ENCODE measurements at regions not wholly inside any gene's neighbourhood (a gene's known extent, or its start where the extent isn't known, plus 50 kb on each side); places are given as distances from the start of the nearest gene placed in this dataset.
A peak's percentile ranks its signal among the peaks of the same experiment; 100 is the strongest.

- no peak for DNase-seq
Observed at GRCh38 chr13:47159853-47160550, 263.1 kb upstream of the HTR2A start.

GRCh38 chr13:47158593-47158992 lies 261.7 kb upstream of the HTR2A start:
- peak; percentile 46 for DNase-seq

DNA sequence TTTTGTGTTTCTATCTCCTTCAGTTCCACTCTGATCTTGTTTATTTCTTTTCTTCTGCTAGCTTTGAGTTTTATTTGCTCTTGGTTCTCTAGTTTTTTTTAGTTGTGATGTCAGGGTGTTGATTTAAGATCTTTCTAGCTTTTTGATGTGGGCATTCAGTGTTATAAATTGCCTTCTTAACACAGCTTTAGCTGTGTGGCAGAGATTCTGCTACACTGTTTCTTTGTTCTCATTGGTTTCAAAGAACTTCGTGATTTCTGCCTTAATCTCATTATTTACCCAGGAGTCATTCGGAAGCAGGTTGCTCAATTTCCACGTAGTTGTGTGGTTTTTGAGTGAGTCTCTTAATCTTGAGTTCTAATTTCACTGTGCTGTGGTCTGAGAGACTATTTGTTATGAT lies 251.7 kb upstream of the HTR2A start:
- DNase-seq: peak; percentile 10

- DNase-seq: no peak
Observed at GRCh38 chr13:47147812-47148119, 250.9 kb upstream of the HTR2A start.

DNA sequence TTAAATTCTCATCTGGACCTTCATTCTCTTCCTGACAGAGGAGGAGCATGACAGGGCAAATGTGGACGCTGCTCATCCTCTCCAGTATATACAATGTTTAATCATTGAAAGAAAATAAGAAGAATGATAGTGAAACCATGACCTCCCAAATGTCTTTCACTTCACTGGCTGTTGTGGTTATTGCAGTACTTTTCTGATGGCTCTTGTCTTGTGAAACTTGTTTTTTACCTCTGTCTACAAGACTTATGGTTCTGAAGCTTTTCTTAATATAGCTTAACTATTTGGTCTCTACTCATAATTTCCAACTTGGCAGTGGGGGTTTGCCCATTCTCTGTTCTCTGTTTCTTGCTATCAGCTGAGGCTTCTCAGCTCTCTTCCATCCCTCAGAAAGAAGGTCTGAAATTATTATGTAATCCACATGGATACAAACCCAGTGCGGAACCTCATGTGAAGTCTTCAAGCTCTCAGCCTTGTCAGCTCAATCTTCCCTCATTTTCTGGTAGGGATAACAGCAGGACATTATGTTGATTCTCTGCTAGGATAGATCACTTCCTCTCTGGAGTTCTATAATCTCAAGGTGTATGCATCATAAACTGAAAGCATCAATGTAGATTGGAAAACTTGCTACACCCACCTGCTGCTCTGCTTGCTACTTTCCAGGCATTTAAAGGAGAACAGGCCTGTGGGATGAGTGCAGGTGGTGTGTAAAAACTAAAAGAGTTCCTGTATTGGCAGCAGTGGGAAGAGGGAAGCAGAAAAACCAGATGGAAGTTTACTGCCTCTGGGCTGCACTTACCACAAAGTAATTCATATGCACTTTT lies 250.3 kb upstream of the HTR2A start:
- DNase-seq: no peak

- DNase-seq: no peak
Observed at GRCh38 chr13:47146136-47146535, 249.3 kb upstream of the HTR2A start.

DNA sequence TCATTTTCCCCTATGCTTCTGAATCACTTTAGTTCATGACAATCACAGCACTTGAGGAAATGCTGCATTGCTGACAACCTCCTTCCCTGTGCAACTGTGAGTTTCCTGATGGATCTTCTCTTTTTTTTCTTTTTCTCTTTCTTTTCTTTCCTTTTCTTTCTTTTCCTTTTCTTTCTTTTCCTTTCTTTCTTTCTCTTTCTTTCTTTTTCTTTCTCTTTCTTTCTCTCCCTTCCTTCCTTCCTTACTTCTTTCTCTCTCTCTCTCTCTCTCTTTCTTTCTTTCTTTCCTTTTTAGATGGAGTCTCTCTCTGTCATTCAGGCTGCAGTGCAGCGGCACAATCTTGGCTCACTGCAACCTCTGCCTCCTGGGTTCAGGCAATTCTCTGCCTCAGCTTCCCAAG lies 247.9 kb upstream of the HTR2A start:
- no peak for DNase-seq

GRCh38 chr13:47142105-47142504 lies 245.3 kb upstream of the HTR2A start:
- no peak for DNase-seq

DNA sequence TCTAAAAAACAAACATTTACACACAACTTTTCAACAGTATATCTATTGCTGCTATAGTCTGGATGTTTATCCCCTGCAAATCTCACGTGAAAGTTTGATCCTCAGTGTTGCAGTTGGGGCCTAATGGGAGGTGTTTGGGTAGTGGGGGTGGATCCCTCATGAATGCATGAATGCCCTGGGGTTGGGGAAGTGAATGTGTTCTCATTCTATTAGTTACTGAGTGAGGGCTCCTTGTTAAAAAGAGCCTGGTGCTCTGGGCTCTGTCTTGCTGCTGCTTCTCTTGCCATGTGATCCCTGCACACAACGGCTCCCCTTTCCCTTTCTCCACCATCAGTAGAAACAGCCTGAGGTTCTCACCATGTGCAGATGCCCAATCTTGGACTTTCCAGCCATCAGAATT lies 242.7 kb upstream of the HTR2A start:
- DNase-seq: no peak

- no peak for DNase-seq
Observed at GRCh38 chr13:47136504-47136941, 239.7 kb upstream of the HTR2A start.

DNA sequence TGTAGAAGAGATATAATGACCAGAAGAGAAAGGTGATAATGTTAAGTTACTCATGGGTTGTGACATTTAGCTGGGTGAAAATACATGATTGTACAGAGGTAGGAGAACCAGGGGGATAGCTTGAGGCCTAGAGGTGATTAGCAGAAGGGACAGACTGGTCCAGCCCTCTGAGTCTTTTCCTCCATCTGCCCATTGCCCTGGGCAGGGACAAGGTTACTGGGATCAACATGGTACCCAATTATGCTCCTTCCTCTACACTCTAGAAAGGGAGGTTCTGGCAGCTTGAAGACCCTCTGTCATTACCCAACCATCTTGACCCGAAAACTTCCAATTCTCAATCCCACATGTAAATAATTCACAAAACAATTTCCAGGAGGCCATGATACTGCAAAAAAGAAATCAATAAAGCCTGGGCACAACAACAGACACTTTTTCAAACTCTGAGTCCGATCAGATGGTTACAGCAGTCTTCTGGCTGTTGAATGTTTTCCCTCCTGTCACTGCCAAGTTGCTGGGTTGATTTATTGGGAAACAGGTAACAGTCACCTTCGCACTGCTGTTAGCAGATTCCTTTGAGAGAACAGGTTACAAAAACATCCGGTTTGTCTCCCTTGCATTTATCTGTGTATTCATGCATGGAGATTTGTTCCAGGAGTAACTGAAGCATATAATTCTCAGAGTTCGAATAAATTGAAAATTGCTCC lies 239.1 kb upstream of the HTR2A start:
- DNase-seq: no peak

- DNase-seq: no peak
Observed at GRCh38 chr13:47134939-47135489, 238.2 kb upstream of the HTR2A start.

DNA sequence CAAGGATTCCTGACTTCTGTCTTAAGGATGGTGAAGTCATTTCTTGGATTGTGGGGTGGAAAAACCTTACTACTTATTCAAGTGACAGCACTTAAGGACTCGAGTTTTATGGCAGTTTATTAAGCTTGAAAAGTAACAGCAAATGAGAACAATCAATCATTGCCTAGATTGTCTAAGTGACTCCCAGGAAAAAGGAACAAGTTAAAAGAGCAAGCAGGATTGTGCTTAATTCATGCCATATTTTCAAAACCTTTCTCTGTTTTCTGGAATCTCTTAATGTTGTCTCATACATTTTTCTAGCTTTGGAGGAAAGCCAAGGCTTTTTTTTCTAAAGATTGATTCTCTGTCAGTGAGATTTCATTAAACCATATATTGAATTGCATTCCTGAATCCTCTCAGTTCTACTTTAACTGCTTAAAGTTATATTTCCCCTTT lies 236.2 kb upstream of the HTR2A start:
- no peak for DNase-seq

- no peak for DNase-seq
Observed at GRCh38 chr13:47129461-47129860, 232.6 kb upstream of the HTR2A start.

DNA sequence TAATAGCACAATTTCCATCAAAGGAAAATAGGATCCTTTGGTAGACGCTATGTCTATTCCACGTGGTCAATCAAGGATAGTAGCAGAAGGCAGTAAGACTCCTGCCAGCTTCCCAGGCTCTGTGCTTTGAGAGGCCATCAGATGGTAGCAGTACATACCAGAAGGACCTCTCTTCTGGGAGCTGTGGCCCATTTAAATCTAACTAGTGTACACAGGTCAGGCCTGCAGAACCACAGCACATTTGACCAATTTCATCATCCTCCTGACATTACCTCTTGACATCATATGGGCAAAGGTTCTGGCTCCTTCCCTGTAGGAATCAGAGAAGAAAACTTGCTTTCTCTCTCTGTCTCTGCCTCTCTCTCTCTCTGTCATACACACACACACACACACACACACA lies 229.6 kb upstream of the HTR2A start:
- DNase-seq: peak; percentile 62

DNA sequence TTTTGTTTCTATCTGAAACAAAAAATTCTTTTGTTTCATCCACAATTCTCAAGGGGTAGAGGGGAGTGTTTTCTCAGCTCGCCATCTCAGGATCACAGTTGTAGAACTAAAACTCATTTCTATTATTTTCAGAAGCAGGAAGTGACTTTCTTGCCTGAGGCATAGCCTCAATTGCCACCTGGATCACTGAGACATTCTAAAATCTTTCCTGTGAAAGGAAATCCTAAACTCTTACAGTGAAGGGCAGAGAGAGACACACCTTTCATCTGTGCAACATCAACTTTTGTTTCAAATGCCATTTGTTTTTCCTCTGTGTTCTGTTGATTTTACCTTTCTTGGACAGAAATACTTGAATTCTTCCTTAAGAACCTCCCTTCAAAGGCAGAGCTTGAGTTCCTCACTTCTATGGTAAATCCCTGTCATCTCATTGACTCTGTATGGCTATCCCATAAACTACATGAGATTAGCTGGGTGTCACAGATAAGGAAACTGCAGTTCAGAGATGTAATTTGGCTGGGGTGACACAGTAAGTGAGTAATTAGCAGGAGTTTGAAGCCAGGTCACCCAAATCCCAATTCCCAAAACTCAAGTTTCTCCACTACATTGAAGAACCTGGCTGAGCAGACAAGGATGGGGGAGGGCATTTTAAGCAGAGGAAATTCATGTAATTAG lies 224.4 kb upstream of the HTR2A start:
- peak; percentile 63 for DNase-seq

DNA sequence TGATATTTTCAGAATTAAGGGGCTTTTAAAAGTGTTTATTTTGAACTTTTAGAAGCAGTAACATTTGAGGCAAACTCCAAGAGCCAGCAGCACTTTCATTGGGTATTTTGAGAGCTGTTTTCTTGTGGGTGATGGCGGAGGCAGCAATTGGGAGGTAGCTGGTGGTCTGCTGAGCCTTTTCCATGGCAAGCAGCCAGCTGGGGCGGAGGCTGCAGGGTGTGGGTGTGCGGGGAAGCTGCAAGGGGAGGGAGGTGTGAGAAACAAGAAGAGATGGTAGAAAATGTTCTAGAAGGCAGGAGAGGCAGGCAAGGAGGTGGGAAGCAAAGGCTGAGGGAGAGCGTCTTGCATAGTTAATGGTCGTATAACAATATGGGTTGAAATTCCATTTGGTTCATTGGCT lies 223.4 kb upstream of the HTR2A start:
- no peak for DNase-seq

GRCh38 chr13:47119575-47120235 lies 222.9 kb upstream of the HTR2A start:
- DNase-seq: no peak

DNA sequence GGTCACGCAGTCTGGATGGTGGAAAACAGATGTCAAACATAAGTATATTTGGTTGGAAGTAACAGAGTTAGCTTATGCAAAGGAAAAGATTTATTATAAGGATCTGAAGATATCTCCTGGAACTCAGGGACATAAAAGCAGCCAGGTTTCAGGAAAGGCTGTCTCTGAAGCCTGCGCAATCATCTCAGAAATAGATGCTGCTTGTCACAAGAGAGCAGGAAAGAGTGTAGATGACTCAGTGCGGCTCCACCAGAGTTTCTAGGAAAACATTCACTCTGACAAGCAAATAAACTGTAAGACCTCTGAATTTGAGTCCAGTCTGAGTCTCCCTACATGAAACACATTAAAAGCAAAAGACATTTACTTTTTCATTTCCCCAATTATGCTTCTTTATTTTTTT lies 220.4 kb upstream of the HTR2A start:
- peak; percentile 49 for DNase-seq

DNA sequence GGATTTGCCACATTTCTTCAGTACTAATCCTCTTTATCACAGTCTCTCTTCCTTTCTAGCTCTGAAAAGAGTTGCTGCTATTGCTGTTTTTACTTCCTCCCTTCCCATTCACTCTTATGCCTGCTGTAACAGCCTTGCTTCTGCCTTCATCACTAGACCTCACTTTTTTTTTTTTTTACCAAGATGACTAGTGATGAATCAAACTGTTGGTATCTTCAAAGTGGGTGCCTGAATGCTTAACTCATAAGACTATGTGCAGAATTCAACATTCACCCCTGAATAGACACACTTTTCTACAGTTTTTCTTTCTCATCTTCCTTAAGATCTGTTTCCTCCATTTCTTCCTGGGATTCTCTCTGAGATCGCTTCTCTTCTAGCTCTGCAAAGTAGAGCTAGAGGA lies 217.2 kb upstream of the HTR2A start:
- no peak for DNase-seq

DNA sequence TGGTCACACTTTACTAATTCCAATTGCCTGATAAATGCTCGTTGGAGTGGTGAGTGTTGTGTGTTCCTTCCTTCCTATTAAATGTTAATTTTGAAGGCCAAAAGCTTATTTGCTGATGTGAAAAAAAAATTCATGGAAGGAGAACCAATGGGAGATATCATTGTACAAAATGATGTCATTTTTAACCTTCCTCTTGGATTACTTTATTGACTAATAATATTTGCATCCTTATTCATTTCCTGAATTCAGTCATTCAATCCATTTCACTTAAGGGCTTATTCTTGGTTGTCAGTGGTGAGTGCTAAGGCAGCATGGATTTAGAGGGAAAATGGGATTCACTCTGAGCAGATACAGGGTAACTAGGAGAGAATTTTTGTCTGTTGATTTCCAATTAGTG lies 216.0 kb upstream of the HTR2A start:
- DNase-seq: no peak

DNA sequence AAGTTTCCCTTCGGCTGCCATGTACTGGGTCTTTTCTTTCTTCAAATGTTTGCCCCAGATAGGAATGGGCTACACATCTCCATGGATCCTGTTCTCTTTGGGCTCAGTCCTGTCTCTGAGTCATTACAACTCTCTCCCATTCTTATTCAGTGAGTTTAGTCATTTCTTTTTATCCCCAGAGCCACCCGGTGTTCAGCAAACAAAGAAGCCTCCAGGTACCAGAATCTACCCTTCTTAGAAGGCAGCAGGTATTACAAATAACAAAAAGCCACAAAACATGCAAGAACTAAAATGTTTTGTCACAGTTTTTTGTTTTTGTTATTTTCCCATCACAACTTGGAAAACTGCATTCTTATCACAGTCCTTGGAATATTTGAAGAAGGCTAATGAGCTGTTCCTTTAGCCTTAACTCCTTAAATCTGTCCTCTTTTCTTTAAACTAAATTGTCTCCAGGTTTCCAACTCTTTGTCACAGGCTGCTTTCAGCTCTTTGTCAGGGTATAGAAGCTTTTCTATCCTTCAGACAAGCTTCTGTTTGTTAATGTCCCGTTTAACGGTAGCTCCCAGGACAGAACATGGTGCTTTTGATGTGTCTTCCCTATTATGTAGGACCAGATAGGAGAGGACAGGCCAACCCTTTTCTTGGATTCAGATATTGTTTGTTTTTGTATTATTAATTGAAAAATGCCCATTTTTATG lies 215.5 kb upstream of the HTR2A start:
- no peak for DNase-seq
